Testis (tissue), 2 donors: ENCODE measurements at regions not wholly inside any gene's neighbourhood (a gene's known extent, or its start where the extent isn't known, plus 50 kb on each side); places are given as distances from the start of the nearest gene placed in this dataset.

Experiments used
- CTCF ChIP-seq, 3 experiments: fragments of 450-650 bp in 2 of 3; fragments of 200-600 bp in 1 of 3; sonication (generic) in 1 of 3; IDR thresholded peaks; one replicate each; pipeline ENCODE4 v1.5.1; 2016 to 2019; ENCODE audit warnings: antibody characterized with exemption in 3 of 3, mild to moderate bottlenecking in 2 of 3, moderate library complexity in 1 of 3
- POLR2A ChIP-seq: fragments of 450-650 bp; IDR thresholded peaks from one replicate; pipeline ENCODE4 v1.6.1; 2017; ENCODE audit warnings: antibody characterized with exemption, mild to moderate bottlenecking, moderate library complexity

- TF ChIP-seq CTCF (IDR thresholded peaks at IDR 0.05) = no peak
- TF ChIP-seq POLR2A = no peak
These were observed 278.5 kb upstream of the RGPD4 start for GRCh38 chr2:107548216-107548615.
